Body of pancreas (tissue), 4 donors: ENCODE measurements at regions not wholly inside any gene's neighbourhood (a gene's known extent, or its start where the extent isn't known, plus 50 kb on each side); places are given as distances from the start of the nearest gene placed in this dataset.

ENCODE experiments used
- ATAC-seq: fragments of 150-250 bp; one replicate; pipeline ENCODE4 v1.9.1; 2016
- DNase-seq, 4 donors: peaks; one replicate each; pipeline ENCODE4 v3.0.0-alpha.2; 2019
- H3K27ac ChIP-seq, 4 donors: fragments of 200-600 bp; sonication (generic); 1 replicate in 3 of 4; 2 replicates in 1 of 4; pipeline versions ENCODE4 v1.5.1 to v1.6.1; 2016 to 2019; ENCODE audit warnings: mild to moderate bottlenecking in 1 of 4, mixed read lengths in 1 of 4, moderate library complexity in 1 of 4
- H3K27me3 ChIP-seq, 2 donors: fragments of 200-600 bp; sonication (generic); one replicate each; pipeline ENCODE4 v1.6.0; 2016; ENCODE audit warnings: mild to moderate bottlenecking in 1 of 2
- H3K36me3 ChIP-seq, 2 donors: fragments of 200-600 bp; sonication (generic); replicated peaks in 1 of 2; 2 replicates each; pipeline ENCODE4 v1.5.1; 2016; ENCODE audit warnings: low read depth in 2 of 2; ENCODE audit not compliant: insufficient read depth in 1 of 2
- H3K4me1 ChIP-seq: fragments of 200-600 bp; sonication (generic); one replicate; pipeline ENCODE4 v1.6.0; 2016
- H3K4me3 ChIP-seq, 2 donors: fragments of 200-600 bp; sonication (generic); 1 replicate in 1 of 2; 2 replicates in 1 of 2; pipeline ENCODE4 v1.5.1; 2016 to 2019
- H3K9me3 ChIP-seq, 3 donors: fragments of 200-600 bp; sonication (generic); 1 replicate in 2 of 3; 2 replicates in 1 of 3; pipeline ENCODE4 v1.5.1; 2016
- CTCF ChIP-seq, 7 experiments: fragments of 450-650 bp in 4 of 7; fragments of 200-600 bp in 3 of 7; sonication (generic) in 3 of 7; IDR thresholded peaks; one replicate each; pipeline ENCODE4 v1.5.1; 2016 to 2019; ENCODE audit warnings: antibody characterized with exemption in 7 of 7
- POLR2A ChIP-seq, 3 donors: fragments of 450-650 bp; IDR thresholded peaks; one replicate each; pipeline ENCODE4 v1.6.1; 2016; ENCODE audit warnings: antibody characterized with exemption in 3 of 3, mild to moderate bottlenecking in 2 of 3
- WGBS, 2 donors: methylation state at CpG; one replicate each; pipeline ENCODE4 v1.1.5; 2017; 5-methylcytosine and 5-hydroxymethylcytosine counted together
- intact Hi-C: fragments of 100-400 bp; cut with DNase I; formaldehyde crosslinking; loops from one replicate; pipeline ENCODE4 v1.15.1; 2023

DNA sequence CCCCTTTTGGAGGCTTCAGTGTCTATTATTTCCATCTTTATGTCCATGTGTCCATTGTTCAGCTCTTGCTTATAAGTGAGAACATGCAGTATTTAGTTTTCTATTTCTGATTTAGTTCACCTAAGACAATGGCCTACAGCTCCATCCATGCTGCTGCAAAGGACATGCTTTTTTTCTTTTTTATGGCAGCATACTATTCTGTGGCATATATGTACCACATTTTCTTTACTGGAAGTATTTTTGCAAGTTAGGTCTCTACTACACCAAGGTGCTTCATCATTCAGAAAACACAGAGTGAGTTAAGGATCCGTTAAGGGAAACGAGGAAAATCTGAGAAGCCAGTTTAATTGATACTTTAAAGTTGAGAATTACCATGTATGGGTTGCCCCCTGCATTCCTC is 297.2 kb downstream of the CDCA7 start:
- ATAC-seq (no peak), DNase-seq (no peak)
- H3K27ac ChIP-seq, result no peak overlapping the region
- no peaks in the 10 kb centered on the region for H3K27me3 ChIP-seq
- H3K36me3 ChIP-seq, result no peaks in the 10 kb centered on the region
- no peak for TF ChIP-seq CTCF (IDR thresholded peaks at IDR 0.05)
- TF ChIP-seq POLR2A (IDR thresholded peaks at IDR 0.05), result no peak
- 92 to 93% methylated on average over 2 of the region's 2 CpGs for WGBS, 2 donors
- no peaks in the 10 kb centered on the region for H3K4me1 ChIP-seq
- intact Hi-C loops, result no loop called here
- no peaks in the 10 kb centered on the region for H3K9me3 ChIP-seq
- no peak overlapping the region for H3K4me3 ChIP-seq

DNA sequence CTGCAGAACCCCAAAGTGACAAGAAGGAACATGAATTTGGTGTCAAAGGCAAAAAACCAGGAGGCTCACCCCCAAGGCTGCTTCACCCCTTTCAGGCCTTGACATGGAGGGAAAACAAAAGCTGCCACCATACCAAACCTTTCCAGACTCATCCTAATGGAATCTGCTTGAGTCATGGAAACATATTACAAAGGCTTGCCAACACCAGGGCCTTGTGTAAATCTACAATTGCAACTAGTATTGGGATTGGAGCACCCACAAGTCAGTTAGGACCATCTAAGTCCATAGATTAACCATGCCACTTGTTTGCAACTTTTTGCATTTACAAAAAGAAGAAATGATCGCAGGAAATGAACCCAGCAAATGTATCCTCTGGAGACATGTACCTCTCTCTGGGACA is 297.6 kb downstream of the CDCA7 start:
- no peak for ATAC-seq

GRCh38 chr2:173652767-173653431 is 298.2 kb downstream of the CDCA7 start:
- H3K36me3 ChIP-seq, result no peaks in the 10 kb centered on the region
- intact Hi-C loops, result no loop called here
- WGBS, 2 donors, result 56 to 60% methylated on average over 10 of the region's 10 CpGs
- DNase-seq (peak in 2 of 4 donors; percentile 13 to 56), ATAC-seq (no peak)
- no peak overlapping the region for H3K4me3 ChIP-seq
- no peaks in the 10 kb centered on the region for H3K27me3 ChIP-seq
- TF ChIP-seq POLR2A (IDR thresholded peaks at IDR 0.05) (no peak), CTCF (IDR thresholded peaks at IDR 0.05) (no peak)
- H3K4me1 ChIP-seq, result no peaks in the 10 kb centered on the region
- no peak overlapping the region for H3K27ac ChIP-seq
- H3K9me3 ChIP-seq, result no peaks in the 10 kb centered on the region

More for the DNA sequence above, 297.6 kb downstream of the CDCA7 start:
- intact Hi-C loops, result no loop called here
- no peaks in the 10 kb centered on the region for H3K36me3 ChIP-seq
- H3K4me1 ChIP-seq, result no peaks in the 10 kb centered on the region
- H3K4me3 ChIP-seq, result no peak overlapping the region
- H3K9me3 ChIP-seq, result no peaks in the 10 kb centered on the region
- DNase-seq, result no peak
- no peak overlapping the region for H3K27ac ChIP-seq
- 93 to 96% methylated on average over 1 of the region's 1 CpG for WGBS, 2 donors
- TF ChIP-seq CTCF (IDR thresholded peaks at IDR 0.05) (no peak), POLR2A (IDR thresholded peaks at IDR 0.05) (no peak)
- H3K27me3 ChIP-seq, result no peaks in the 10 kb centered on the region

GRCh38 chr2:173653432-173653805 is 298.7 kb downstream of the CDCA7 start:
- TF ChIP-seq CTCF (IDR thresholded peaks at IDR 0.05) (no peak), POLR2A (IDR thresholded peaks at IDR 0.05) (no peak)
- WGBS, 2 donors, result 78 to 79% methylated on average over 6 of the region's 6 CpGs
- intact Hi-C loops, result no loop called here
- Histone ChIP-seq H3K9me3 (no peaks in the 10 kb centered on the region), H3K27me3 (no peaks in the 10 kb centered on the region), H3K4me3 (no peak overlapping the region), H3K4me1 (no peaks in the 10 kb centered on the region), H3K27ac (no peak overlapping the region), H3K36me3 (no peaks in the 10 kb centered on the region)
- DNase-seq (no peak), ATAC-seq (no peak)
